Fibroblast of villous mesenchyme (primary cell): ENCODE measurements at regions not wholly inside any gene's neighbourhood (a gene's known extent, or its start where the extent isn't known, plus 50 kb on each side); places are given as distances from the start of the nearest gene placed in this dataset.

Experiments
- DNase-seq: peaks from one replicate; pipeline ENCODE4 v3.0.0-alpha.2; 2010; ENCODE audit warnings: low read depth
- H3K4me3 ChIP-seq: 2 replicates; pipeline ENCODE4 v1.5.1; 2011; ENCODE audit warnings: low read depth, mild to moderate bottlenecking, low read length
- CTCF ChIP-seq: IDR thresholded peaks from 2 replicates; pipeline ENCODE4 v1.5.1; 2012; ENCODE audit warnings: low read depth, mild to moderate bottlenecking, low read length; ENCODE audit not compliant: insufficient read depth

GRCh38 chr18:44232500-44232899 lies 448.2 kb upstream of the SETBP1 start:
- no peak for TF ChIP-seq CTCF
- H3K4me3 ChIP-seq, result no peak overlapping the region
- DNase-seq, result no peak

GRCh38 chr18:44238454-44238853 lies 442.2 kb upstream of the SETBP1 start:
- no peak for TF ChIP-seq CTCF
- no peak for DNase-seq
- H3K4me3 ChIP-seq, result no peak overlapping the region

DNA sequence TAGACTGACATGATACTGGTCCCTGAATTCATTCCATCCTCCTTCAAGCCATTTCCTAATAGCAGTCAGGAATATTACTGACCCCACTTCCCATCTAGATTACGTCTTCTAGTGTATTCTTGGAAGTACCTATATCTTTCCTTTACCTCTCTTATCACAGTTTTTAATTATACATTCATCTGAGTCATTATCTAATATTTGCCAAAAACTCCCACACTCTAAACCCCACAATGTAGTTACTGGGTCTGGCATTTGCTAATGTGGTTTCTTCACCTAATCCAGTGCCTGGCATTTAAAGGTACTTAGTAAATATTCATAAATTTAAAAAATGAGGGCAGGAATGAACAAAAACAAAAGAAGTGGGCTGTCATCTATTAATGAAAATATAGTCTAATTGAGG lies 441.8 kb upstream of the SETBP1 start:
- DNase-seq, result no peak
- no peak for TF ChIP-seq CTCF
- no peak overlapping the region for H3K4me3 ChIP-seq

GRCh38 chr18:44241020-44241419 lies 439.7 kb upstream of the SETBP1 start:
- no peak overlapping the region for H3K4me3 ChIP-seq
- no peak for DNase-seq
- no peak for TF ChIP-seq CTCF

DNA sequence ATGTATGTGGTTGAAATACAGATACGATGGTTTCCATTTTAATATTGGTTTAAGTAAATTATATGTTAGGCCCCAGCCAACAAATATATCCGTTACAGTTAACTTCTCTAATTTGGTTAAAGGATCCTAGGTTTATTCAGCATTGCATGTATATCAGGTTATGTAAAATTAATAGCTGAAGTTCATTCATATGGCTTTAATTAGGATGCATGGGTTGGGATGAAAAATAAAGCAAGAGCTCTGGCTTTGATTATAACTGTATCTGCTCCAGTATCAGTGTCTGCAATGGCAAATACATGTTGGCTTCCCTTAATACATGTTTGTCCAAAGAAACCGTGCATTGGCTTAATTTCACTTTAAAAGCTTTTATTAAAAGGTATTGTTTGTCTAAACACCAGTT lies 435.7 kb upstream of the SETBP1 start:
- no peak for DNase-seq
- H3K4me3 ChIP-seq, result no peak overlapping the region
- no peak for TF ChIP-seq CTCF

- TF ChIP-seq CTCF, result no peak
- no peak for DNase-seq
- no peak overlapping the region for H3K4me3 ChIP-seq
These were observed 434.7 kb upstream of the SETBP1 start for GRCh38 chr18:44246001-44246400.

DNA sequence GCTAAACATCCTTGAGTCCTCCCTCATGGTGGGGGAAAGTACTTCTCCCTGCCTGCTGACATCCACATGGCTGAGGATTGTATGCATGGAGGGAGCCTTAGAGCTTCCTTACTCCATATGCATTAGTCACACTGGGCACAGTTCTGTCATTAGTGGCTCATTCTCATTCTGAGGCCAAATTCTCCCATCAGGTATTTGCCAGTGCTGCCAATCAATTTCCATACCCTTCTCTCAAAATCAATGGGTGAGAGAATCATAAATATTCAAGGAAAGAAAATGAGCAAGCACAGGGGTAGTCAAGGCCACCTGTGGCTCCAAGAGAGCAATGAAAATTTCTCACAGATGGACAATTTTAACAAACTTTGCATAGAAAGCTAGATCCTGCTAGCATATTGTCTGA lies 422.6 kb upstream of the SETBP1 start:
- DNase-seq, result no peak
- no peak for TF ChIP-seq CTCF
- no peak overlapping the region for H3K4me3 ChIP-seq
